ENCODE measurements at regions not wholly inside any gene's neighbourhood (a gene's known extent, or its start where the extent isn't known, plus 50 kb on each side); places are given as distances from the start of the nearest gene placed in this dataset.

GRCh38 chr12:127118251-127118650, 1148.7 kb upstream of the TMEM132C start:
- intact Hi-C loops (cut with micrococcal nuclease; ENCODE audit: unreplicated experiment): no loop called here
- CTCF ChIA-PET (ENCODE audit: unreplicated experiment): no interaction called here
- H3K9me3 ChIP-seq (ENCODE audit: low read length): no peaks in the 10 kb centered on the region
- H3K27ac ChIP-seq (ENCODE audit: low read depth, low read length, poor library complexity, severe bottlenecking): no peak overlapping the region
- H3K4me3 ChIP-seq (ENCODE audit: low read depth, low read length, poor library complexity, severe bottlenecking): no peak overlapping the region
- no peaks in the 10 kb centered on the region for H3K4me1 ChIP-seq (ENCODE audit: insufficient read depth, low read length, poor library complexity, severe bottlenecking)
- no peaks in the 10 kb centered on the region for H4K20me1 ChIP-seq (ENCODE audit: insufficient read depth, low read length)
- TF ChIP-seq EZH2phosphoT487 (IDR thresholded peaks at IDR 0.05; ENCODE audit: borderline replicate concordance, low read depth, low read length) (no peak), CTCF (conservative IDR thresholded peaks at IDR 0.05; ENCODE audit: low read length) (no peak)
- no peaks in the 10 kb centered on the region for H3K79me2 ChIP-seq (ENCODE audit: insufficient read depth, low read depth, low read length)
- no TSS peak for BruUV-seq (replicated peaks)
- no peak overlapping the region for H2AFZ ChIP-seq (ENCODE audit: low read length)
- H3K9me2 ChIP-seq (ENCODE audit: insufficient read depth, low read length): no peaks in the 10 kb centered on the region
- POLR2A ChIA-PET: no interaction called here
- H3K36me3 ChIP-seq (ENCODE audit: insufficient read depth, low read length): no peaks in the 10 kb centered on the region
- no peak overlapping the region for H3K4me2 ChIP-seq (ENCODE audit: low read length)
- DNase-seq (ENCODE audit: low spot score): no peak

- H3K4me3 ChIP-seq (ENCODE audit: low read depth, low read length, poor library complexity, severe bottlenecking): no peak overlapping the region
- CTCF ChIA-PET (ENCODE audit: unreplicated experiment): no interaction called here
- no peaks in the 10 kb centered on the region for H3K79me2 ChIP-seq (ENCODE audit: insufficient read depth, low read depth, low read length)
- H2AFZ ChIP-seq (ENCODE audit: low read length): no peak overlapping the region
- H3K36me3 ChIP-seq (ENCODE audit: insufficient read depth, low read length): no peaks in the 10 kb centered on the region
- no peaks in the 10 kb centered on the region for H4K20me1 ChIP-seq (ENCODE audit: insufficient read depth, low read length)
- intact Hi-C loops (cut with micrococcal nuclease; ENCODE audit: unreplicated experiment): no loop called here
- H3K4me2 ChIP-seq (ENCODE audit: low read length): no peak overlapping the region
- no peak overlapping the region for H3K27ac ChIP-seq (ENCODE audit: low read depth, low read length, poor library complexity, severe bottlenecking)
- no peaks in the 10 kb centered on the region for H3K9me3 ChIP-seq (ENCODE audit: low read length)
- DNase-seq (ENCODE audit: low spot score): no peak
- no peaks in the 10 kb centered on the region for H3K4me1 ChIP-seq (ENCODE audit: insufficient read depth, low read length, poor library complexity, severe bottlenecking)
- H3K9me2 ChIP-seq (ENCODE audit: insufficient read depth, low read length): no peaks in the 10 kb centered on the region
- POLR2A ChIA-PET: no interaction called here
- no TSS peak for BruUV-seq (replicated peaks)
- TF ChIP-seq CTCF (conservative IDR thresholded peaks at IDR 0.05; ENCODE audit: low read length) (no peak), EZH2phosphoT487 (IDR thresholded peaks at IDR 0.05; ENCODE audit: borderline replicate concordance, low read depth, low read length) (no peak)
Observed at GRCh38 chr12:127119600-127120140, 1147.3 kb upstream of the TMEM132C start.

GRCh38 chr12:127120851-127121250, 1146.1 kb upstream of the TMEM132C start:
- no peak for DNase-seq (ENCODE audit: low spot score)
- ChIA-PET CTCF (ENCODE audit: unreplicated experiment) (no interaction called here), POLR2A (no interaction called here)
- intact Hi-C loops (cut with micrococcal nuclease; ENCODE audit: unreplicated experiment): no loop called here
- no peak overlapping the region for H3K4me2 ChIP-seq (ENCODE audit: low read length)
- TF ChIP-seq EZH2phosphoT487 (IDR thresholded peaks at IDR 0.05; ENCODE audit: borderline replicate concordance, low read depth, low read length): no peak
- TF ChIP-seq CTCF (conservative IDR thresholded peaks at IDR 0.05; ENCODE audit: low read length): no peak
- no peaks in the 10 kb centered on the region for H3K9me3 ChIP-seq (ENCODE audit: low read length)
- no peak overlapping the region for H3K4me3 ChIP-seq (ENCODE audit: low read depth, low read length, poor library complexity, severe bottlenecking)
- H4K20me1 ChIP-seq (ENCODE audit: insufficient read depth, low read length): no peaks in the 10 kb centered on the region
- H3K27ac ChIP-seq (ENCODE audit: low read depth, low read length, poor library complexity, severe bottlenecking): no peak overlapping the region
- BruUV-seq (replicated peaks): no TSS peak
- no peaks in the 10 kb centered on the region for H3K9me2 ChIP-seq (ENCODE audit: insufficient read depth, low read length)
- H3K79me2 ChIP-seq (ENCODE audit: insufficient read depth, low read depth, low read length): no peaks in the 10 kb centered on the region
- H3K4me1 ChIP-seq (ENCODE audit: insufficient read depth, low read length, poor library complexity, severe bottlenecking): no peaks in the 10 kb centered on the region
- no peak overlapping the region for H2AFZ ChIP-seq (ENCODE audit: low read length)
- H3K36me3 ChIP-seq (ENCODE audit: insufficient read depth, low read length): no peaks in the 10 kb centered on the region
